ENCODE measurements at regions not wholly inside any gene's neighbourhood (a gene's known extent, or its start where the extent isn't known, plus 50 kb on each side); places are given as distances from the start of the nearest gene placed in this dataset.

DNA sequence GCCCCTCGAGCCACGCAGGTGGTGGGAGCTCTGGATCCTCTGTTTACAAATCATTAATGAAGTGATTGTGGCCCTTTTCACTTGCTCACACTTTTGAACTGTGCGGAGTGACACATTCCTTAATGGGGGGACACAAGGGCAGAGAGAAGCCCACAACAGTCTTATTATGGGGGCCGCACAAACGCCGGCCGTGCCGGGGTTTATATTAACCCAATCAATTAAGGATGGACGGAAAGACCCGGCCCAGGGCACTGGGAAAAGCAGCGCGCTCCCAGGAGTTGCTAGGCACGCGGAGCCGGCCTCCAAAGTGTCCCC lies 634.8 kb downstream of the IRX1 start:
- TF ChIP-seq CTCF (IDR thresholded peaks at IDR 0.05), result no peak
- ChIA-PET POLR2A (no interaction called here), CTCF (no interaction called here)
- ATAC-seq (ENCODE audit: low read depth), result no peak
- H3K4me3 Mint-ChIP-seq, result no peak overlapping the region
- DNase-seq, result no peak
- H3K36me3 Mint-ChIP-seq (ENCODE audit: low read depth), result no peaks in the 10 kb centered on the region
- H3K27ac Mint-ChIP-seq, result no peak overlapping the region
- peaks cover 23% of the 10 kb centered on the region for H3K9me3 Mint-ChIP-seq
- no peaks in the 10 kb centered on the region for H3K27me3 Mint-ChIP-seq
- intact Hi-C loops (cut with micrococcal nuclease), result no loop called here
- no peaks in the 10 kb centered on the region for H3K4me1 Mint-ChIP-seq

DNA sequence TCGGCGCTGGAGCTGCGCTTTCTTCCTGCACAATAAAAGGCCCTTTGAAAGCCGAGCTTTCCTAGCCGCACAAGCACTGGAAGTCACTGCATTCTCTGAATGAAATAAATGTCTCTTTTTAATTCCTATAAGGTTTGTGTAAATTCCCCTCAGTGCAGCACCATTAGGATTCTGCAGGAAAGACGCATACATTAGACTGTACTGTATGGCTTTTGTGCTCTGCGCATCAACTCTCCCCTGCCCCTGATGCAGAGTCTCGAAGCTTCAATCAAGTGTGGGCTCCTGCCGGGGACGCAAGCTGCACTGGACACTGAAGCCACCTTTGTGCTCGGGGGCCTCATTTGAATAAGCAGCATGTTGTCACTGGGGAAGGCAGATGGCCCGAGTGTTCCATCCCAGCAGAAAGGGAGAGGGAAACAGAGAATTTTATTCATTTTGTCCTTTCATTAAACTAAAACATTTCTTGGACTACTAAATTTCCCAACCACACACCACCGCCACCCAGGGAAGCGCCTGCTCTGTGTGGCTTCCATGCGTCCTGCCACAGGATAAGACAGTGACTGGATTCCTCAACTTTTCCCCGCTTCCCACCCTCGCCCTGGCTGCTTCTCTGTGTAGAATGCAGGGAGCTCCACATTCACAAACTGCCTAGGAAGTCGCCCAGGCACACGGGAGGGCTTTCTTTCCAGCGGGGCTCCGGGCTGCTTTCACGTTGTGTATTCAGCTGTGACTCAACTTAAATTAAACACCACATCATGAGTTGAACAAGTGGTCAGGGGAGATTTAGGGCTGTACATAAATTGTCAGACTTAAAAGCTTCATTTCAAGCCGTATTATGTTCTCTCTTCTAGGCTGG lies 635.4 kb downstream of the IRX1 start:
- no peak for TF ChIP-seq CTCF (IDR thresholded peaks at IDR 0.05)
- ChIA-PET POLR2A (no interaction called here), CTCF (no interaction called here)
- peaks cover 26% of the 10 kb centered on the region for H3K9me3 Mint-ChIP-seq
- no peaks in the 10 kb centered on the region for H3K36me3 Mint-ChIP-seq (ENCODE audit: low read depth)
- no peaks in the 10 kb centered on the region for H3K27me3 Mint-ChIP-seq
- intact Hi-C loops (cut with micrococcal nuclease), result no loop called here
- H3K4me3 Mint-ChIP-seq, result no peak overlapping the region
- H3K27ac Mint-ChIP-seq, result no peak overlapping the region
- ATAC-seq (ENCODE audit: low read depth) (no peak), DNase-seq (no peak)
- H3K4me1 Mint-ChIP-seq, result no peaks in the 10 kb centered on the region

- no peaks in the 10 kb centered on the region for H3K36me3 Mint-ChIP-seq (ENCODE audit: low read depth)
- no peak overlapping the region for H3K27ac Mint-ChIP-seq
- H3K27me3 Mint-ChIP-seq, result no peaks in the 10 kb centered on the region
- DNase-seq (no peak), ATAC-seq (ENCODE audit: low read depth) (no peak)
- H3K4me3 Mint-ChIP-seq, result no peak overlapping the region
- intact Hi-C loops (cut with micrococcal nuclease), result no loop called here
- ChIA-PET CTCF (no interaction called here), POLR2A (no interaction called here)
- H3K4me1 Mint-ChIP-seq, result no peaks in the 10 kb centered on the region
- TF ChIP-seq CTCF (IDR thresholded peaks at IDR 0.05), result no peak
- H3K9me3 Mint-ChIP-seq, result peaks cover 26% of the 10 kb centered on the region
These were observed 636.5 kb downstream of the IRX1 start for GRCh38 chr5:4232084-4232483.

GRCh38 chr5:4233671-4234070 lies 638.0 kb downstream of the IRX1 start:
- intact Hi-C loops (cut with micrococcal nuclease), result no loop called here
- no peaks in the 10 kb centered on the region for H3K27me3 Mint-ChIP-seq
- no peak overlapping the region for H3K27ac Mint-ChIP-seq
- no peaks in the 10 kb centered on the region for H3K36me3 Mint-ChIP-seq (ENCODE audit: low read depth)
- ChIA-PET CTCF (no interaction called here), POLR2A (no interaction called here)
- H3K9me3 Mint-ChIP-seq, result peaks cover 26% of the 10 kb centered on the region
- no peak for TF ChIP-seq CTCF (IDR thresholded peaks at IDR 0.05)
- DNase-seq (no peak), ATAC-seq (ENCODE audit: low read depth) (no peak)
- H3K4me3 Mint-ChIP-seq, result no peak overlapping the region
- H3K4me1 Mint-ChIP-seq, result no peaks in the 10 kb centered on the region

- Mint-ChIP-seq H3K27me3 (no peaks in the 10 kb centered on the region), H3K9me3 (peaks cover 2% of the 10 kb centered on the region), H3K4me3 (no peak overlapping the region), H3K36me3 (ENCODE audit: low read depth) (no peaks in the 10 kb centered on the region), H3K4me1 (no peaks in the 10 kb centered on the region), H3K27ac (no peak overlapping the region)
- no peak for TF ChIP-seq CTCF (IDR thresholded peaks at IDR 0.05)
- POLR2A ChIA-PET, result no interaction called here
- CTCF ChIA-PET, result no interaction called here
- ATAC-seq (ENCODE audit: low read depth), result no peak
- intact Hi-C loops (cut with micrococcal nuclease), result no loop called here
- DNase-seq, result no peak
These were observed 648.0 kb downstream of the IRX1 start for GRCh38 chr5:4243479-4244264.

Measured in activated B cell treated with CpG ODN at 0.5 μM for 24 hours (primary cell).